Skin of body (tissue), 1 donor: ENCODE measurements at regions not wholly inside any gene's neighbourhood (a gene's known extent, or its start where the extent isn't known, plus 50 kb on each side); places are given as distances from the start of the nearest gene placed in this dataset.
"Not testable (repeated sequence)": the region's sequence is repeated elsewhere in the genome, so short reads cannot be mapped to it uniquely, and the experiment has no call there.

Experiments used
- DNase-seq: peaks from one replicate; lab custom pipeline; 2025; lab: John Stamatoyannopoulos, UW

DNA sequence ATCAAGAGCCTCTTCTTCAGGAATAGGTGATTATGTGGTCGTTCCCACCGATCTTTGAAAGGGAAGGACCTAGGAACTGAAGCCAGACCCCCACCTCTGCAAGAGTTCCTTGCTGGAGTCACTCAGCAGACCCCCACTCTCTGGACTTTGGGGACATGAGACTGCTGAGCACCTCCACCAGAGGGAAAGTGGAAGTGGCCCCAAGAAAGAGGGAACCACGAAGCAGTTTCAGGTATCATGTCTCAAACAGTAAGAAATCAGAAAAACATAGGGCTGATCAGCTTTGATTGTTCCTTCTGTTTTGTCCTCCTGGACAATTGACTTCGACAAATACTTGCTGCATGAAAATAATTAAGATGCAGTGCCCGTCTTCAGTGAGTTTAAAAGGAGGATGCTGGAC lies 84.2 kb upstream of the ADORA2B start:
- not testable (repeated sequence) for DNase-seq

GRCh38 chr17:15864061-15864460 lies 80.9 kb upstream of the ADORA2B start:
- DNase-seq, result not testable (repeated sequence)

DNA sequence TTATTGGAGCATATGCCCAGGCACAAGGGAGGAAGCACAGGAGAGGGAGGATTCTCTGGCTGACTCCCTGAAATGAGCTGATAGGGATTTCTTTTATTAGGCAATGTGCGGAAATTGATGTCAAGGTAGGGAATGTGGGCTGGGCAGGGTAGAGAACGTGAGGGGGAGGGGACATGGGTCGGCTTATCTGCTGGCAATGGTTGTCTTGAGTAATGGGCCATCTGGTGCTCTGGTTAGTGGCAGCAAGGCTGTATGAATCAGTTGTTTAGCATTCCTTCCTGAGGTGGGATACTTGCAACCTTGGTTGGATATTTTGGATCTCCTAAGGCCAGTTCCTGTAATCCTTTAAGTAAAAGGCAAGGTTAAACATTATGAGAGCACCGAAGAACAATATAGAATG lies 80.5 kb upstream of the ADORA2B start:
- not testable (repeated sequence) for DNase-seq

DNA sequence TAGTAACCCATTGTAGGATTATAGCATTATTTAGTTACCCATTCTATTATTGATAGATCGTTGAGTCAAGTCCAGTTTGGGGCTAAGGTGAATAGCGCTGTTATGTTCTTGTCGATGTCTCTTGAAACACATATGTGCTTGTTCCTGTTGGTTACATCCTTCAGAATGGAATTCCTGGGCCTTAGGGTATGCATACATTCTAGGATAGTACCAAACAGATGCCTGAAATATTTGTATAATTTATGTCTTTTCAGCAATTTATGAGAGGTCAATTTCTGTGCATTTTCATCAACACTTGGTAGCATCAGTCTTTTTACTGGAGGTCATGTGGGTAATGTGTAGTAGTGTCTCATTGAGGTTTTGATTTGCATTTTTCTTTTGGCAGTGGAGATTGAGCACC lies 78.9 kb upstream of the ADORA2B start:
- not testable (repeated sequence) for DNase-seq

- DNase-seq, result not testable (repeated sequence)
Measured at GRCh38 chr17:15867331-15867730, 77.6 kb upstream of the ADORA2B start.

DNA sequence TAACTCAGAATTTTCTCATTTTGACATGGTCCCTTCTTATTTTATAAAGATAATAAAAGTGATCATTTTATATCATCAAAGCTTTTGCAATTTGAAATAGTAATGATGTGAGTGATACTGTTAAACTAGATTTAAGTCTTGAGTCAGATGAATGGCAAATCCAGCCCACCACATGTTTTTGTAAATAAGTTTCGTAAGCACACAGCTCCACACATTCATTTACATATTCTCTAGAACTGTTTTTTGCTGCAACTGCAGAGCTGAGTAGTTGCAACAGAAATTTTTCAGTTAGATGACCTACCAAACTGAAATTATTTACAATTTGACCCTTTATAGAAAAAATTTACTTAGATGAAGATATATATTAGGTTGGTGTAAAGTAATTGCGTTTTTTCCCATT lies 75.1 kb upstream of the ADORA2B start:
- not testable (repeated sequence) for DNase-seq

DNA sequence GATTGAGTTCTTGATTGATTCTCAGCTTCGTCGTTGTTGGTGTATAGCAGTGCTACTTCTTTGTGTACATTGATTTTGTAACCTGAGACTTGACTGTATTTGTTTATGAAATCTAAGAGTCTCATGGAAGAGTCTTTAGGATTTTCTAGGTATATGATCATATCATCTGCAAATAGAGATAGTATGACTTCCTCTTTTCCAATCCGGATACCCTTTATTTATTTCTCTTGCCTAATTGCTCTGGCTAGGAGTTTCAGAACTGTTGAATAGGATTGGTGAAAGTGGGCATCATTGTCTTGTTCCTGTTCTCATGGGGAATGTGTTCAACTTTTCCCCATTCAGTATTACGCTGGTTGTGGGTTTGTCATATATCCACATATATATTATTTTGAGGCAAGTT lies 72.3 kb upstream of the ADORA2B start:
- not testable (repeated sequence) for DNase-seq

- DNase-seq, result not testable (repeated sequence)
Measured at GRCh38 chr17:15877882-15878500, 66.9 kb upstream of the ADORA2B start.

DNA sequence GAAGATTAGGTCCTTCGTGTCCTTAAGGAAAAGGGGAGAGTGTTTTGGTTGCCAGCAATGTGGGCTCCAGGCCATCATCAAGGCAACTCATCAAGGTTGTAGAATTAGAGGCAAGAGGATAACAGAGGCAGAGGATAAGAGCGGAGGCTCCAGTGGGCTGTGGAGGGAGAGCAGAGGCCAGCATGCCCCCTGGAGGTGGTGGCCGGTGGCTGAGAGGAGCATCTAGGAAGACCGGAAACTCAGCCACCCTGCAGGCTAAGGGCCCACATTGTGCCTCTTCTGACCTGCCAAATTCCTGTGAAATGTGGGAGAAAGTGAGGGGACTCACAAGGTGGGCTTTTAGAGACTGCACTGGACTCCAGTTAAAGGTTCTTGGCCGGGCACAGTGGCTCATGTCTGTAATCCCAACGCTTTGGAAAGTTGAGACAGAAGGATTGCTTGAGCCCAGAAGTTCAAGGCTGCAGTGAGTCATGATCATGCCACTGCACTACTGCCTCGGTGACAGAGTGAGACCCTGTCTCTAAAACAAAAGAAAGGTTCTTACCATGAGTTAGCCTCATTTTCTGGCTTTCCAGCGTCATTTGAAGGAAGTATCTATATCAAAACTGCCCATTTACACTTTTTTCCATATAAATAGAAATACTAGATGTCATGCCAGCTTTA lies 62.7 kb upstream of the ADORA2B start:
- DNase-seq, result no peak

DNA sequence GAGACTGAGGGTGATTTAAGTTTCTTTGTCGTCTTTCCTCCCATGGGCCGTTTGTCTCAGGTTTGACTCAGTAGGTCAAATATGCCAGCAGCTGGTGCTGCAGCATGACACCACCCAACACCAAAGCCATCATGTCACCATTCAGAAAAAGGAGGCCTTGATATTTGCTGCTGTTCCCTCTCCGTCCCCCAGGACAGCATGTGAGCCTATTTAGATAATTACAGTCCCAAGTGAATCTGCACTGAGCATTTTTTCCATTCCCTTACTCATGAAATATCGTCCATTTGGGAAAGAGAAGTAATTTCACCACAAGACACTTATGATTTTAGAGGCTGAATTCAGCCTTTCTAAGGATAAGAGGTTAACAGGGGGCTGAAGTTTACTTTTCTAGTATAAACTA lies 62.2 kb upstream of the ADORA2B start:
- DNase-seq, result no peak

DNA sequence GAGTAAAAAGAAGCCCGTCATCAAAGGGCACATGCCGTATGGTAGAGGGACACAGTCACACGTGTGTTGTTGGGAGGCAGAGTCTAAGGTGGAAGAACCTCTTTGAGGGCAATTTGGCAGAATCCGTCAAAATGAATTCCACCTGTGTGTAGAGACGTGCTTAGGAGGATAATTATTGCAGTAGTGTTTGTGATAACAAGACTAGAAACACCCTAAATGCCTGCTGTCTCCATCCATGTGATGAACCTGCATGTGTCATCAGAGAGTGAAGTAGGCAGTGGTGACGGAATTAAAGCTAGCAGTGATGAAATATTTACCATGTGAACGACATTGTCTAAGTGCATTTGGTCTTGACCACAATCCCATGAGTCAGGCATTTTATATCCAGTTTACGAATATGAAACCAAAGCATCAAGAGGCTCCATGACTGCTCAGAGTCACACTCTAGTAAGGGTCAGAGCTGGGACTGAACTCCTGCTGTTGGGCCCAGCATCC lies 61.3 kb upstream of the ADORA2B start:
- DNase-seq, result no peak

DNA sequence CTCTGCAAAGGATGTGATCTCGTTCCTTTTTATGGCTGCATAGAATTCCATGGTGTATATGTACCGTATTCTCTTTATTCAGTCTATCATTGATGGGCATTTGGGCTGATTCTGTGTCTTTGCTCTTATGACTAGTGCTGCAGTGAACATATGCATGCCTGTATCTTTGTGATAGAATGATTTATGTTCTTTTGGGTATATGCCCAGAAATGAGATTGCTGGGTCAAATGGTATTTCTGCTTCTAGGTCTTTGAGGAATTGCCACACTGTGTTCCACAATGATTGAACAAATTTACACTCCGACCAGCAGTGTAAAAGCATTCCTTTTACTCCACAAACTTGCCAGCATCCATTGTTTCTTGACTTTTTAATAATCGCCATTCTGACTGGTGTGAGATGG lies 60.2 kb upstream of the ADORA2B start:
- DNase-seq, result no peak

- DNase-seq, result no peak
Measured at GRCh38 chr17:15885770-15886169, 59.2 kb upstream of the ADORA2B start.

GRCh38 chr17:15886221-15886620 lies 58.7 kb upstream of the ADORA2B start:
- DNase-seq, result no peak

GRCh38 chr17:15886804-15887203 lies 58.1 kb upstream of the ADORA2B start:
- DNase-seq, result no peak

- no peak for DNase-seq
Measured at GRCh38 chr17:15888436-15888835, 56.5 kb upstream of the ADORA2B start.

DNA sequence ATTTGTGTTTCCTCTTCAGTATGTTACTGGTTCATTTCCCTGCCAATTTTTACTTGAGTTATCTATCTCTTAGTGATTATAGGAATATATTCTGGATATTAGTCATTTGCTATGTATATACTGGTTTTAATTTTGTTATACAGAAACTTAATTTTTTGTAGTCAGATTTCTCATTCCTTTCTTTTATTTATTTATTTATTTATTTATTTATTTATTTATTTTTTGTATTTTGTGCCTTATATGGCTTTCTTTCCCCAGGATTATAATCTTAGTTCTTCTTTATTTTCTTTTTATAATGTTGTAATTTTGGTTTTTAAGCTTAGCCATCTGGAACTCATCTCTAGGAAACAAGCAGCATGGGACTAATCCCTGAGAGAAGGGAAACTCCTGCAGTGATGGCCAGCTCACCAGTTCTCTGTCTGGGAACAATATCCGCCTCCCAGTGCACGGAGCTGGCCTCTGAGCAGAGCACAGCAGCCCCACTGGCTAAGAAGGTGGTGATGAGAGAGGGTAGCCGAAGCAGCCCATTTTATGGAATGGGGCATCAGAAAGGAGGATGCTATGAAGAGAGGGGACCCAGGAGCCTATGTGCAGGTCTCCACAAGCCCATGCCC lies 54.5 kb upstream of the ADORA2B start:
- DNase-seq, result no peak

GRCh38 chr17:15891318-15891717 lies 53.6 kb upstream of the ADORA2B start:
- no peak for DNase-seq

- DNase-seq, result no peak
Measured at GRCh38 chr17:15892244-15892643, 52.7 kb upstream of the ADORA2B start.

DNA sequence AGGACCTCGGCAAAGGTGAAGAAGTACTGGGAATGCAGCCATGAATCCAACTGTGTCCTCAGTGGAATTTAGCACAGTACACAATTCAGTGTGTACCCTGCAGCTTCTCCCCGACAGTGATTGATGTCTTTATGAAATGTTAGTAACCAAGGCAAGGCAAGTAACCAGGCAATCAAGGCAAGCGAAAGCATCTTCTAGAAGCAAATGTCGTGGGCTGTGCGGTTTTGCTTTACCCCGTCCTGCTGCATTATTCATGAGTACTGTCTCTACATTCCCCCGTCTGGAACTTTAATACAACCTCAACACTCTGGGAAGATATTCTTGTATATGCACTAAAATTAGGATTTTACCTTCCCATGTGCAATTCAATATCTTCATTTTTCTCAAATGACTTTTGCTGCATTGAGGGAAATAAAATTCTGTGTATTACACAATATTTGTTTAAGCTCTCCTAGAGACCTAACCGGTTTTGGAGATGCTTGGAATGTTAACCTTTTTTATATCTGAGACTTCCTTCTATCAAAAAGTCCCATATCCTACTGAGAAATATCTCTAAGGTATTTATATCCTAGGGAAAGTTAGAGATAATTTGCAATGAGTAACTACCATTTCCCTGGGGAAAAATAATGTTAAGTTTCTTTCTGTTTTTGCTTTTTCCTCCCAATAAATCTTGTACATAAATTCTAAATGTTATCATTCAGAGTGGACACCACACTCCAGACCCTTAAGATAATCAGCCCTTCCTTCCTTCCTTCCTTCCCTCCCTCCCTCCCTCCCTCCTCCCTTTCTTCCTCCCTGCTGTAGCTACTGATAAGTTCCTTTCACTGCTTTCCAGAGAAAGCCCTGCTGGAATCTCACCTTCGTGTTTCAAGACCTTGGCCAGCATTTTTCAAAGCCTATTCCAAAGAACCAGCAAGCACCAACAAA lies 51.9 kb upstream of the ADORA2B start:
- DNase-seq, result no peak

GRCh38 chr17:15893658-15894024 lies 51.3 kb upstream of the ADORA2B start:
- no peak for DNase-seq

DNA sequence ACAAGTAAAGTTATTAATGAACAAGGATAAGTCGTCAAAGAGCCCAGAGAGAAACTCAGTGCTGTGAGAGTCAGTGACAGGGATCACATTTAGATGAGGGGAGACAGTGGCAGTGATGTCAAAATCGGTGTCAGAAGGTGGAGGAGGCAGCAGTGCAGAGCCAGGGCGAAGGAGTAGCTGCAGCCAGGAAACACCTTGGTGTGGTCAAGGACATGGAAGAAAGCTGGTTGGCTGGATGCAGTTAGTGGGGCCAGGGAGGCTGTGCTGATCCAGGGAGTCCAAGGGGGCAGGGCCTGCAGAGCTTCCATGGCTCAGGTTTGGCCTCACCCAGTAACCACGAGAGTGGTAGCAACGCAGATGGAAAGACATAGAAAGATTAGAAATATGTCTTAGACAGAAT lies 50.7 kb upstream of the ADORA2B start:
- no peak for DNase-seq
